Superior temporal gyrus (tissue), 1 donor: ENCODE measurements at regions not wholly inside any gene's neighbourhood (a gene's known extent, or its start where the extent isn't known, plus 50 kb on each side); places are given as distances from the start of the nearest gene placed in this dataset.
"Not testable (repeated sequence)": the region's sequence is repeated elsewhere in the genome, so short reads cannot be mapped to it uniquely, and the experiment has no call there.

Experiments
- DNase-seq: peaks from one replicate; pipeline ENCODE4 v3.0.0-alpha.2; 2016; ENCODE audit errors: extremely low spot score

GRCh38 chr1:101550581-101550980 lies 313.8 kb downstream of the S1PR1 start:
- no peak for DNase-seq

GRCh38 chr1:101566883-101567538 lies 330.2 kb downstream of the S1PR1 start:
- DNase-seq, result no peak

GRCh38 chr1:101567582-101568189 lies 330.9 kb downstream of the S1PR1 start:
- DNase-seq, result no peak

- DNase-seq, result no peak
These were observed 350.9 kb downstream of the S1PR1 start for GRCh38 chr1:101587741-101588140.

GRCh38 chr1:101588677-101589076 lies 351.9 kb downstream of the S1PR1 start:
- DNase-seq, result no peak

- DNase-seq, result no peak
These were observed 356.0 kb downstream of the S1PR1 start for GRCh38 chr1:101592845-101593244.

GRCh38 chr1:101595881-101596374 lies 359.1 kb downstream of the S1PR1 start:
- DNase-seq, result no peak

- DNase-seq, result not testable (repeated sequence)
These were observed 363.8 kb downstream of the S1PR1 start for GRCh38 chr1:101600615-101601014.

- DNase-seq, result no peak
These were observed 366.9 kb downstream of the S1PR1 start for GRCh38 chr1:101603726-101604125.

- DNase-seq, result no peak
These were observed 369.1 kb downstream of the S1PR1 start for GRCh38 chr1:101605878-101606277.

GRCh38 chr1:101613546-101613945 lies 376.7 kb downstream of the S1PR1 start:
- DNase-seq, result no peak

- no peak for DNase-seq
These were observed 377.8 kb downstream of the OLFM3 start for GRCh38 chr1:101618900-101619299.

- no peak for DNase-seq
These were observed 364.0 kb downstream of the OLFM3 start for GRCh38 chr1:101632548-101633272.

- no peak for DNase-seq
These were observed 350.9 kb downstream of the OLFM3 start for GRCh38 chr1:101645810-101646209.

- no peak for DNase-seq
These were observed 344.2 kb downstream of the OLFM3 start for GRCh38 chr1:101652484-101652883.

GRCh38 chr1:101653482-101653946 lies 343.2 kb downstream of the OLFM3 start:
- no peak for DNase-seq

- DNase-seq, result no peak
These were observed 332.0 kb downstream of the OLFM3 start for GRCh38 chr1:101664726-101665125.

GRCh38 chr1:101667761-101668160 lies 329.0 kb downstream of the OLFM3 start:
- no peak for DNase-seq

GRCh38 chr1:101683136-101683535 lies 313.6 kb downstream of the OLFM3 start:
- no peak for DNase-seq

GRCh38 chr1:101683561-101683960 lies 313.2 kb downstream of the OLFM3 start:
- DNase-seq, result no peak

- DNase-seq, result no peak
These were observed 299.7 kb downstream of the OLFM3 start for GRCh38 chr1:101697072-101697471.

- no peak for DNase-seq
These were observed 298.0 kb downstream of the OLFM3 start for GRCh38 chr1:101698681-101699080.

- DNase-seq, result no peak
These were observed 291.8 kb downstream of the OLFM3 start for GRCh38 chr1:101704895-101705294.
